CD1c-positive myeloid dendritic cell (primary cell): ENCODE measurements at regions not wholly inside any gene's neighbourhood (a gene's known extent, or its start where the extent isn't known, plus 50 kb on each side); places are given as distances from the start of the nearest gene placed in this dataset.
"Not testable (repeated sequence)": the region's sequence is repeated elsewhere in the genome, so short reads cannot be mapped to it uniquely, and the experiment has no call there.

ENCODE experiments used
- DNase-seq: peaks from one replicate; pipeline ENCODE4 v3.0.0-alpha.2; 2016; ENCODE audit errors: extremely low spot score

DNA sequence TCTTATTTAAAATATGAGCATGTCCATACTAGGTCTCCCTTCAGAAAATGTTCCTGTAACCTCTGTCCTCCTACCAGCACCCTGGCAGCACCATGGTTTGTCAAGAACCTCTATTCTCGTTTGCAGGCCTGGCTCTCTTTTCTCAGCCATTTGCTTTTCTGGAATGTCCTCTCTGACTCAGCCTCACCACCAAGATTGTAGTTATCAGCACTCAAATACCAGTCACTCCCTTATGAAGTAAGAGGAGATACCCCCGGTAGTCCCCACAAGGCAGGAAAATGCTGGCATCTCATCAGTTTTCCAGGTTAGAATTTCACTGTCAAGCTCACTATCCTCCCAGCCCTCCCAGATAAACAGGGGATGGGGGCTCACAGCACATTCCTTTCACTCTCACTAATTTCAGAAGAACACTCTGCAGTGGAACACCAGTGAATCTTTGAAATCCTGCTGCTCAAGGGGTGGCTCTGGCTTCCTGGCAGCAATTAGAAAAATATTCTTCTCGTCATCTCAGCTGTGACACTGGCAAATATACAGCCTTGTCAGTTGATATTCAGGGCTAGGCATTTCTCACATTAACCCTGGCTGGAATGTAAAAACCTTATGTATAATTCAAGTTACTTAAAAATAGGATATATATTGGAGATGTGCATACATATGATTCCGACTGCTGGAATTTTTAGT is 129.2 kb downstream of the TBX18 start:
- no peak for DNase-seq

DNA sequence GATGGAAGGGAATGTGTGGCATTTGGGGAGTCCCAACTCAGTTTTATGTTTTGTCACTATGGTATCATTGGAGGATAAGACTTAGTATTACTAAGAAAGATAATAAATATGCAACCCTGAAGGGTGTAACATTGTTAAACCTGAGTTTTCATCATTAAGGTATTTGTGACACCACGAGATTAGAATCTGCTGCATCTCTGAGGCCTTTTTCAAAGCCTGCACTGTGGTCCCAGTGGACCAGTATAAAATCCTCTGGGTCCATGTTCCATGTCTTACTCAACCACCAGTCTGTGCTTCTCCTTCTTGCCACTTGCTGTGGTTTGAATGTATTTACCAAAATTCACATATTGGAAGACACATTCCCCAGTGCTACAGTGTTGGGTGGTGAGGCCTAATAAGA is 130.6 kb downstream of the TBX18 start:
- no peak for DNase-seq

- not testable (repeated sequence) for DNase-seq
Measured at GRCh38 chr6:84626527-84626926, 137.9 kb downstream of the TBX18 start.

GRCh38 chr6:84625506-84625905 is 138.9 kb downstream of the TBX18 start:
- DNase-seq, result no peak

GRCh38 chr6:84623956-84624680 is 140.3 kb downstream of the TBX18 start:
- no peak for DNase-seq

GRCh38 chr6:84618836-84619235 is 145.6 kb downstream of the TBX18 start:
- no peak for DNase-seq

GRCh38 chr6:84618046-84618752 is 146.2 kb downstream of the TBX18 start:
- no peak for DNase-seq

GRCh38 chr6:84615987-84616386 is 148.4 kb downstream of the TBX18 start:
- DNase-seq, result no peak

- DNase-seq, result no peak
Measured at GRCh38 chr6:84615113-84615850, 149.1 kb downstream of the TBX18 start.

- no peak for DNase-seq
Measured at GRCh38 chr6:84606860-84607259, 157.5 kb downstream of the TBX18 start.

DNA sequence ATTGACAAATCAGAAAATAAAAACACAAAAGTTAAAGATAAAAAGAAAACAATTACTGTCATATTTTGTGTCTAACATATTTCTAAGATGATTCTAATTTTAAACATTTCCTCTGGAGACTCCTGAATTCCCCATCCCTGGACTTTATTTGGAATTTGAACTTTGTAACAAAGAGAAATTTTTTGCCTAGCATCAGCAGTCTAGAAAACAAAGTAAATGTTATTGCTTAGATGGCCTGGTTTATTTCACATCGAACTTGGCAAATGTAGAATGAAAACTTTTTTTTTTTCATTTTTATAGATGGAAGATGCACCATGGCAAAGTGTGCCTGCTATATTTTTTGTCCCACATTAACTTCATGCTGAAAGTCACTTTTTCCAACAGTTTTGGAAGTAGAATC is 159.1 kb downstream of the TBX18 start:
- no peak for DNase-seq

DNA sequence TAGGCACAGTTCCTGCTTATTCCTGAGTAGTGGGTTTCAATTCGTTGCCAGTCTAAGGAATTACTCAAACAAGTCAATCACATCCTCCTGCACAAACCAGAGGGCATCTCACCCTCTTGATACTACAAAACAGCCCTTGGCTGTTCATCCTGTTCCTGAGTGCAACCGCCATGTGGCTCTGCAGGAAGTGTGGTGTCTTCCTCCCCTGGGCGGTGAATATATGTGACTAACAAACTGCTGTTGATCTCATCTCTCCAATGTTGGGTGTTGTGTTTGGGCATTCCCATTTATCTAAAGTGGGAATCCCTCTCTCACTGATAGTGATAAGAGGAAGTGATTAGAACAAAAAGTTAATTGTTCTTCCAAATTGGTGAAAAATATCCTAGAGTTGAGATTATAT is 163.0 kb downstream of the TBX18 start:
- no peak for DNase-seq

GRCh38 chr6:84599991-84600390 is 164.4 kb downstream of the TBX18 start:
- no peak for DNase-seq

- DNase-seq, result no peak
Measured at GRCh38 chr6:84597238-84597875, 167.0 kb downstream of the TBX18 start.

GRCh38 chr6:84596488-84596887 is 167.9 kb downstream of the TBX18 start:
- DNase-seq, result no peak

DNA sequence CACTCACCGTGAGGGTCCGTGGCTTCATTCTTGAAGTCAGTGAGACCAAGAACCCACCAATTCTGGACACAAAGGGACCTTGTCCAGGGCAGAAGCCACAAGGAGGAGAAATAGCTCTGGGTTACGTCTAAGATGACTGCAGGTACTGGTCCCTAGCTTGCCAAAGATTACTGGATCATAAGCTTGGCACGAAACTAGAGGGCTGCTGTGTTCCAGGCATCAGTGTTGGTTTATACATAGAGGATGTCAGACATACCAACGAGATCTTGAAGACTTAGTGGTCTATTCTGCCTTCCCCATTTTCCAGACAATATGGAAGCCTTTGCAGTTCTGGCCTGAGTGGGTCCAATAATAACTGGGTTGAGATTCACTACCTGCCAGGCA is 175.7 kb downstream of the TBX18 start:
- no peak for DNase-seq

GRCh38 chr6:84587994-84588696 is 176.3 kb downstream of the TBX18 start:
- DNase-seq, result not testable (repeated sequence)

DNA sequence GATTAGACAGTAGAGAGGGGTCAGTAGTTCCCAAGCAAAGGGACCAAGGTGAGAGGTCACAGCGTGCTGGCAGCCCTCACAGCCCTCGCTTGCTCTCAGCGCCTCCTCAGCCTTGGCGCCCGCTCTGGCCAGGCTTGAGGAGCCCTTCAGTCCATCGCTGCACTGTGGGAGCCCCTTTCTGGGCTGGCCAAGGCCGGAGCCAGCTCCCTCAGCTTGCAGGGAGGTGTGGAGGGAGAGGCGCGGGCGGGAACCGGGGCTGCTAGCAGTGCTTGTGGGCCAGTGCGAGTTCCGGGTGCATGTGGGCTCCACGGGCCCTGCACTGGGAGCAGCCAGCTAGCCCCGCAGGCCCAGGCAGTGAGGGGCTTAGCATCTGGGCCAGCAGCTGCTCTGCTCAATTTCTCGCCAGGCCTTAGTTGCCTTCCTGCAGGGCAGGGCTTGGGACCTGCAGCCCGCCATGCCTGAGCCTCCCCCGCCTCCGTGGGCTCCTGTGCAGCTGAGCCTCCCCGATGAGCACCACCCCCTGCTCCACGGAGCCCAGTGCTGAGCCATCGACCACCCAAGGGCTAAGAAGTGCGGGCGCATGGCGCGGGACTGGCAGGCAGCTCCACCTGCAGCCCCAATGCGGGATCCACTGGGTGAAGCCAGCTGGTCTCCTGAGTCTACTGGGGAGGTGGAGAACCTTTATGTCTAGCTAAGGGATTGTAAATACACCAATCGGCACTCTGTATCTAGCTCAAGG is 177.0 kb downstream of the TBX18 start:
- not testable (repeated sequence) for DNase-seq

- no peak for DNase-seq
Measured at GRCh38 chr6:84583784-84584183, 180.6 kb downstream of the TBX18 start.

DNA sequence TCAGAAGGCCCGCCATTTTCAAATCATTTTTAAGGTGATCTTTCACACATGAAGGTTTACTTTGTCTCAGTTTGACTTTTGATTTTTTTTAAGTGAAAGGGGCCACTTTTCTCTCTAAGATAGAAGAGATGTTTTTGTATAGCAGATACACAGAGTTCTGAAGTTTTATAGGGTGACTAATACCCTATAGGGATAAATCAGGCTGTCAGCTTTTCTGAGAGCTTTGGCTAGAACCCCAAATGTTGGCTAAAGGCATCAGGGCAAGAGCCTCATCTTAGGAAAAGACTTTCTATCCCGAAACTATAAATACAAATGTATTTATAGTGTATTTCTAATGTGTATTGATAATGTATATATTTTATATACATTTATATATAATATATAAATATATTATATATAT is 181.4 kb downstream of the TBX18 start:
- no peak for DNase-seq
